ENCODE measurements at regions not wholly inside any gene's neighbourhood (a gene's known extent, or its start where the extent isn't known, plus 50 kb on each side); places are given as distances from the start of the nearest gene placed in this dataset.

GRCh38 chr15:87343966-87344365, 912.6 kb downstream of the NTRK3 start:
- TF ChIP-seq CTCF (IDR thresholded peaks at IDR 0.05): no peak
- no peak for TF ChIP-seq FOXS1 (CRISPR knock-in tag; IDR thresholded peaks at IDR 0.05)
- TF ChIP-seq MAX (IDR thresholded peaks at IDR 0.05): no peak
- no peak for TF ChIP-seq REST (IDR thresholded peaks at IDR 0.05)
- TF ChIP-seq HMGXB4 (CRISPR knock-in tag; IDR thresholded peaks at IDR 0.05; ENCODE audit: borderline replicate concordance): no peak
- TF ChIP-seq POLR2A (IDR thresholded peaks at IDR 0.05; ENCODE audit: low read length): no peak
- TF ChIP-seq NFE2L2 (conservative IDR thresholded peaks at IDR 0.05; ENCODE audit: low read length): no peak
- no peak for TF ChIP-seq MAZ (IDR thresholded peaks at IDR 0.05; ENCODE audit: borderline replicate concordance, low read depth, low read length)
- no peak for TF ChIP-seq ESRRA (IDR thresholded peaks at IDR 0.05; ENCODE audit: borderline replicate concordance, low read length)
- no peak for TF ChIP-seq RCOR1 (IDR thresholded peaks at IDR 0.05; ENCODE audit: low read depth, low read length)
- TF ChIP-seq RFX5 (IDR thresholded peaks at IDR 0.05): no peak
